ENCODE measurements at regions not wholly inside any gene's neighbourhood (a gene's known extent, or its start where the extent isn't known, plus 50 kb on each side); places are given as distances from the start of the nearest gene placed in this dataset.

DNA sequence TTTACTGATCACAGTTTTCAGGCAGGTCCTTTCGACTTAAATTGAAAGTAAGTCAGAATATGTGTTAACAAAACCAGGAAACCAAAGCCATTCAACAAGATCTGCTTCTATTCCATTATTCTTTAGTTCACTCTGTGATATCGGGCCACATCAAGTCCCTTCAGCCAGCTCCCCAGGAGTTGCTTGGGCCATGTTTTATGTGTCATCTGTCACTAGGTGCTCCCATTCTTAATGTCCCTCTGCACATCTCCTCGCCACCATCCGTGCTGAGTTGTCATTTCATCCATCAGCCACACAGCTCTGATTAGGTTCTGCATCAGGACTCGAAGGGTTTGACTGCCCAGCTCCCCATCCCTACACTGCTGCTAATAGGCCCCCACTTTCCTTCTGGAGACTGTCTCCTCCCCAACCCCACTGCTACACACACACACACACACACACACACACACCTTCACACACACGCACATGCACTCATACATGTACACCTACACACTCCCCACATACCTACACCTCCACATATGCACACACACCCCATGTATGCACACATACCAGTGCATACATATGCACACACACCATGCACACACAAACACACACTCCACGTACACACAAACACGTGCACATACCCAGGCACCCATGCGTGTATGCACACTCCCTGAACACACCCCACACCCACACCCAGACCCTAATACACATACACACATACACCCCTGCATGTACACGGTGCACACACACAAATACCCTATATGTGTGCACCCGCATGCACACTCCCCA is 143.3 kb upstream of the GMDS start:
- H3K9me3 ChIP-seq (ENCODE audit: control insufficient read depth, insufficient read depth, low read length), result no peaks in the 10 kb centered on the region
- no peak for TF ChIP-seq CTCF (IDR thresholded peaks at IDR 0.05)
- WGBS (ENCODE audit: insufficient coverage), result 89% methylated on average over 11 of the region's 11 CpGs
- DNase-seq, result no peak
- intact Hi-C loops (cut with micrococcal nuclease), result no loop called here
- Mint-ChIP-seq H3K27me3 (ENCODE audit: low read depth in 2 of 2) (no peaks in the 10 kb centered on the region), H3K36me3 (no peaks in the 10 kb centered on the region), H3K9me3 (peaks cover 0 to 2% of the 10 kb centered on the region in 2 donors), H3K4me3 (no peak overlapping the region), H3K4me1 (no peaks in the 10 kb centered on the region), H3K27ac (no peak overlapping the region)
- no peak overlapping the region for H3K27ac ChIP-seq (ENCODE audit: low read length)
- H3K4me3 ChIP-seq (ENCODE audit: low read length), result no peak overlapping the region
- no peaks in the 10 kb centered on the region for H3K36me3 ChIP-seq (ENCODE audit: control insufficient read depth, insufficient read depth, low read length)
- peak in 1 of 3 donors; percentile 18 for ATAC-seq
- no peaks in the 10 kb centered on the region for H3K27me3 ChIP-seq (ENCODE audit: control insufficient read depth, insufficient read depth, low read length)
- no peaks in the 10 kb centered on the region for H3K4me1 ChIP-seq (ENCODE audit: control insufficient read depth, insufficient read depth, low read length)

DNA sequence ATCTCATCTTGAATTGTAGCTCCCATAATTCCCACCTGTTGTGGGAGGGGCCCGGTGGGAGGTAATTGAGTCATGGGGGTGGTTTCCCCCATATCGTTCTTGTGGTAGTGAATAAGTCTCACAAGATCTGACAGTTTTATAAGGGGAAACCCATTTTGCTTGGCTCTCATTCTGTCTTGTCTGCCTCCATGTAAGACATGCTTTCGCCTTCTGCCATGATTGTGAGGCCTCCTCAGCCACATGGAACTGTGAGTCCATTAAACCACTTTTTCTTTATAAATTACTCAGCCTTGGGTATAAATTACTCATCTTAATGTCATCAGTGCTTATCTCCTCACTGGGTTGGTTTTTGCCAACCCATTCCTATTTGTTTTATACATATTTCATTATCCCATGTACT is 142.0 kb upstream of the GMDS start:
- intact Hi-C loops (cut with micrococcal nuclease), result no loop called here
- Mint-ChIP-seq H3K36me3 (no peaks in the 10 kb centered on the region), H3K27ac (no peak overlapping the region), H3K27me3 (ENCODE audit: low read depth in 2 of 2) (no peaks in the 10 kb centered on the region), H3K4me3 (no peak overlapping the region), H3K4me1 (no peaks in the 10 kb centered on the region), H3K9me3 (peaks cover 0 to 2% of the 10 kb centered on the region in 2 donors)
- ATAC-seq (no peak), DNase-seq (no peak)
- TF ChIP-seq CTCF (IDR thresholded peaks at IDR 0.05), result no peak
- no peaks in the 10 kb centered on the region for H3K4me1 ChIP-seq (ENCODE audit: control insufficient read depth, insufficient read depth, low read length)
- no peaks in the 10 kb centered on the region for H3K27me3 ChIP-seq (ENCODE audit: control insufficient read depth, insufficient read depth, low read length)
- H3K36me3 ChIP-seq (ENCODE audit: control insufficient read depth, insufficient read depth, low read length), result no peaks in the 10 kb centered on the region
- no peak overlapping the region for H3K27ac ChIP-seq (ENCODE audit: low read length)
- H3K4me3 ChIP-seq (ENCODE audit: low read length), result no peak overlapping the region
- 88% methylated on average over 2 of the region's 3 CpGs for WGBS (ENCODE audit: insufficient coverage)
- no peaks in the 10 kb centered on the region for H3K9me3 ChIP-seq (ENCODE audit: control insufficient read depth, insufficient read depth, low read length)

DNA sequence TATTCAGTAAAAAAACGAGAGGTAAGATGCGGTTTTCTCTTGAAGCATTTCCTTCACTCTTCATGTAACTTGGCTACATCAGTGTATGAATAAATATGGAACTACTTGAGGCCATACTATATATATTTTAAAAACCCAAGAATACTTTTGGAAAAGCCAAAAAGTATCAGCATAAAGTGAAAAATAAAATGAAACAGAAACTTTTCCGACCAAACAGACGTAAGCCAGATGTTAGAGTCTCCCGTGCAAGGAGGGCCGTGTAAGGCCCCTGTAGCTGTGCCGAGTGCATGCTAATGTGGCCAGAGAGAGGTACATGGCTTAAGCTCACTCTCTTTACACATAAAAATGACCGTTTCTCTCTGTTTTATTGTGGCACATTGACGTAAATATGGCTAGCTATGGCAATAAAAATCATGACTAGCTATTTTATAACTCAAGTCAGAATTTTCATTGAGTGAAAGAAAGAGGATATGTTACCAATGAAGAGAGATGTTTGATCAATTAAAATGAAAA is 140.1 kb upstream of the GMDS start:
- H3K27me3 Mint-ChIP-seq (ENCODE audit: low read depth in 2 of 2), result no peaks in the 10 kb centered on the region
- Histone ChIP-seq H3K4me3 (ENCODE audit: low read length) (no peak overlapping the region), H3K9me3 (ENCODE audit: control insufficient read depth, insufficient read depth, low read length) (no peaks in the 10 kb centered on the region), H3K36me3 (ENCODE audit: control insufficient read depth, insufficient read depth, low read length) (no peaks in the 10 kb centered on the region), H3K4me1 (ENCODE audit: control insufficient read depth, insufficient read depth, low read length) (no peaks in the 10 kb centered on the region), H3K27ac (ENCODE audit: low read length) (no peak overlapping the region), H3K27me3 (ENCODE audit: control insufficient read depth, insufficient read depth, low read length) (no peaks in the 10 kb centered on the region)
- no peak for TF ChIP-seq CTCF (IDR thresholded peaks at IDR 0.05)
- H3K4me1 Mint-ChIP-seq, result no peaks in the 10 kb centered on the region
- ATAC-seq (no peak), DNase-seq (no peak)
- intact Hi-C loops (cut with micrococcal nuclease), result no loop called here
- H3K36me3 Mint-ChIP-seq, result no peaks in the 10 kb centered on the region
- H3K27ac Mint-ChIP-seq, result no peak overlapping the region
- H3K9me3 Mint-ChIP-seq, result peaks cover 0 to 2% of the 10 kb centered on the region in 2 donors
- WGBS (ENCODE audit: insufficient coverage), result 99% methylated on average over 5 of the region's 9 CpGs
- no peak overlapping the region for H3K4me3 Mint-ChIP-seq

GRCh38 chr6:2384528-2384927 is 139.1 kb upstream of the GMDS start:
- H3K27ac Mint-ChIP-seq, result no peak overlapping the region

More at GRCh38 chr6:2384528-2384927, 139.1 kb upstream of the GMDS start:
- Histone ChIP-seq H3K36me3 (ENCODE audit: control insufficient read depth, insufficient read depth, low read length) (no peaks in the 10 kb centered on the region), H3K27ac (ENCODE audit: low read length) (no peak overlapping the region), H3K9me3 (ENCODE audit: control insufficient read depth, insufficient read depth, low read length) (no peaks in the 10 kb centered on the region), H3K4me1 (ENCODE audit: control insufficient read depth, insufficient read depth, low read length) (no peaks in the 10 kb centered on the region), H3K4me3 (ENCODE audit: low read length) (no peak overlapping the region), H3K27me3 (ENCODE audit: control insufficient read depth, insufficient read depth, low read length) (no peaks in the 10 kb centered on the region)
- ATAC-seq (no peak), DNase-seq (no peak)
- H3K4me1 Mint-ChIP-seq, result no peaks in the 10 kb centered on the region
- intact Hi-C loops (cut with micrococcal nuclease), result no loop called here
- TF ChIP-seq CTCF (IDR thresholded peaks at IDR 0.05), result no peak
- peaks cover 0 to 2% of the 10 kb centered on the region in 2 donors for H3K9me3 Mint-ChIP-seq
- H3K36me3 Mint-ChIP-seq, result no peaks in the 10 kb centered on the region
- no peaks in the 10 kb centered on the region for H3K27me3 Mint-ChIP-seq (ENCODE audit: low read depth in 2 of 2)
- WGBS (ENCODE audit: insufficient coverage), result no CpG with 5 or more reads among the region's 3 CpGs
- H3K4me3 Mint-ChIP-seq, result no peak overlapping the region

All from natural killer cell (primary cell).